Lung (tissue), 11 donors: ENCODE measurements at regions not wholly inside any gene's neighbourhood (a gene's known extent, or its start where the extent isn't known, plus 50 kb on each side); places are given as distances from the start of the nearest gene placed in this dataset.

Experiments
- ATAC-seq: fragments of 200-7000 bp; cut with Tn5 transposase; one replicate; pipeline ENCODE4 v1.9.1; 2020; ENCODE audit warnings: moderate number of reproducible peaks; ENCODE audit not compliant: insufficient read depth, low FRiP score
- DNase-seq, 3 donors: peaks; one replicate each; pipeline ENCODE4 v3.0.0-alpha.2; 2013 to 2017
- H3K27ac ChIP-seq, 2 donors: one replicate each; pipeline ENCODE4 v1.5.1; 2013; ENCODE audit warnings: mild to moderate bottlenecking in 2 of 2, moderate library complexity in 2 of 2, control low read depth in 1 of 2, inconsistent platforms in 1 of 2, low read depth in 1 of 2, low read length in 1 of 2
- H3K27me3 ChIP-seq, 3 donors: one replicate each; pipeline ENCODE4 v1.5.1; 2013; ENCODE audit warnings: low read length in 2 of 3; ENCODE audit not compliant: control insufficient read depth in 3 of 3, insufficient read depth in 3 of 3
- H3K36me3 ChIP-seq, 4 donors: one replicate each; pipeline ENCODE4 v1.5.1; 2013; ENCODE audit warnings: low read length in 4 of 4, mild to moderate bottlenecking in 1 of 4, moderate library complexity in 1 of 4; ENCODE audit not compliant: control insufficient read depth in 4 of 4, insufficient read depth in 4 of 4
- H3K4me1 ChIP-seq, 5 donors: one replicate each; pipeline ENCODE4 v1.5.1; 2013; ENCODE audit warnings: low read length in 5 of 5, mild to moderate bottlenecking in 2 of 5, moderate library complexity in 1 of 5; ENCODE audit not compliant: control insufficient read depth in 5 of 5, insufficient read depth in 5 of 5
- H3K4me3 ChIP-seq: one replicate; pipeline ENCODE4 v1.5.1; 2013; ENCODE audit warnings: mild to moderate bottlenecking, control low read depth, moderate library complexity
- H3K9ac ChIP-seq, 2 donors: one replicate each; pipeline ENCODE4 v1.5.1; 2013; ENCODE audit warnings: low read length in 2 of 2, control low read depth in 1 of 2; ENCODE audit not compliant: insufficient read depth in 1 of 2
- H3K9me3 ChIP-seq, 4 donors: one replicate each; pipeline ENCODE4 v1.5.1; 2013; ENCODE audit warnings: low read length in 3 of 4, mild to moderate bottlenecking in 1 of 4, moderate library complexity in 1 of 4; ENCODE audit not compliant: control insufficient read depth in 4 of 4, insufficient read depth in 3 of 4
- CTCF ChIP-seq: IDR thresholded peaks from 2 replicates; pipeline ENCODE4 v1.5.1; 2012; ENCODE audit warnings: mild to moderate bottlenecking; ENCODE audit errors: control extremely low read depth, extremely low read depth
- WGBS, 2 donors: extraction: QIAGEN DNeasy Blood & Tissue Kit; methylation state at CpG; one replicate each; pipeline ENCODE4 v1.1.7; 2013; 5-methylcytosine and 5-hydroxymethylcytosine counted together
- donor health status: control.
- donor health status: control.
- donor health status: Bipolar disorder and iron deficiency.
- donor health status: healthy.
- donor health status: DM: yes; HTN: yes; CAD: no.

GRCh38 chr6:157772820-157773219 is 50.2 kb upstream of the SNX9 start:
- no peaks in the 10 kb centered on the region for H3K9me3 ChIP-seq
- TF ChIP-seq CTCF, result no peak
- no peaks in the 10 kb centered on the region for H3K4me1 ChIP-seq
- DNase-seq (no peak), ATAC-seq (no peak)
- no peak overlapping the region for H3K4me3 ChIP-seq
- H3K9ac ChIP-seq, result no peak overlapping the region
- no peak overlapping the region for H3K27ac ChIP-seq
- no peaks in the 10 kb centered on the region for H3K36me3 ChIP-seq
- WGBS, 2 donors, result 91 to 93% methylated on average over 10 of the region's 10 CpGs
- H3K27me3 ChIP-seq, result no peaks in the 10 kb centered on the region
